HG02642 (cell line): ENCODE measurements at regions not wholly inside any gene's neighbourhood (a gene's known extent, or its start where the extent isn't known, plus 50 kb on each side); places are given as distances from the start of the nearest gene placed in this dataset.
"Not testable (repeated sequence)": the region's sequence is repeated elsewhere in the genome, so short reads cannot be mapped to it uniquely, and the experiment has no call there.

Source experiments
- ATAC-seq: cut with Tn5 transposase; IDR thresholded peaks from one replicate; pipeline ENCODE4 v1.9.1; 2021; ENCODE audit warnings: mild to moderate bottlenecking; ENCODE audit not compliant: unreplicated experiment, poor library complexity

- no peak for ATAC-seq
Measured at GRCh38 chr2:175441181-175441761, 259.8 kb upstream of the ATP5MC3 start.

GRCh38 chr2:175439416-175439815, 257.9 kb upstream of the ATP5MC3 start:
- ATAC-seq, result no peak

- ATAC-seq, result no peak
Measured at GRCh38 chr2:175437167-175437566, 255.7 kb upstream of the ATP5MC3 start.

DNA sequence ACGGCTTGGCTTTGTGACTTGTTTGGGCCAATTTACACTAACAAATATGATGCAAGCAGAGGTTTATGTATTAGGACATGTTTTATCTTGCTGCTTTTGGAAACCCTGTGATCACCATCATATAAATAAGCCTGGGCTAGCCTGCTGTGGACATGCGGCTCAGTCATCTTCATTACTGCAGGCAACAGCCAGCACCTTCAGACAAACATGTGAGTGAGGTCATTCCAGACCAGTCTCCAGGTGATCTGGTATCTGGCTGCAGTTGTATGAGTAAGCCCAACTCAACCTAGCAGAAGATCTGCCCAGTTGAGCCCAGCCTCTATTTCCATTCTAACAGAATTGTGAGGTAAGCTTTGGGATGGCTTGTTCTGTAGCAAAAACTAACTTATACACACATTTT, 254.6 kb upstream of the ATP5MC3 start:
- no peak for ATAC-seq

- no peak for ATAC-seq
Measured at GRCh38 chr2:175435012-175435411, 253.5 kb upstream of the ATP5MC3 start.

DNA sequence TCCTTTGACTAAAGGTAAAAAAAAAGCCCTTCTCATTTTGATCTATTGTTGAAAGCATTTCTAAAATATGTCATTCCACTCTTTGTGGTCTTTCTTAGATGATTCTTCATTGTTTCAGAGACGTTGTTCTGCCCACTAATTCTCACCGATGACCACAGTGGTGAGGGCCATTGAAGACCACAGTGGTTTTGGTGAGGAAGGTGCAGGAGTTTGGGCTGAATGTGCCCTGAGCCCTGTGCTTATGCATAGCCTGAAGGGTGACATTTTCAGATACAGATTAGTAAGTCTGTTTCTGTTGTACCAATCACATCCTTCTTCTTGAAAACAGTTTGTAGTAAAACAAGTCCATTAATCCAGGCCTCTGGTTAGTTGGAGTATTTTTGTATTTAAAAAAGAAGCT, 251.3 kb upstream of the ATP5MC3 start:
- ATAC-seq, result no peak

DNA sequence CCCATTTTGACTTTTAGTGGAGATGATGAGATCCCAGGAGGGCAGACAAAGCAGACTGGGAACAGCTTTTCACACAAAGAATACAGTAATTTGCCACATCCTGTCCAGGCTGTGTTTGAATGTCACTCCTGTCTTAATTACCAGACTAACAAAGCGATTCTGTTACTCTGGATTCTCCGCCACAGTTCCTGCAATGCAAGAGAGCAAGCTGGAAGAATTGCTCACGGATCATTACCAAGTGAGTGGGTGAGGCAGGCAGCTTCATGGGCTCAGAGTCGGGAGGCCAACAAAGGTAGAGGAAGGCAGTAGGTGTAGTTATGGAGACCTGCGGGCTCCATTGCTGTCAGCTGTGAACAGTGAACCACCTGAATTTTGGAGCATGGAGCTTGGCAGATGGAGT, 250.5 kb upstream of the ATP5MC3 start:
- no peak for ATAC-seq

GRCh38 chr2:175431101-175431946, 249.8 kb upstream of the ATP5MC3 start:
- ATAC-seq, result no peak

GRCh38 chr2:175430236-175430635, 248.7 kb upstream of the ATP5MC3 start:
- ATAC-seq, result no peak

DNA sequence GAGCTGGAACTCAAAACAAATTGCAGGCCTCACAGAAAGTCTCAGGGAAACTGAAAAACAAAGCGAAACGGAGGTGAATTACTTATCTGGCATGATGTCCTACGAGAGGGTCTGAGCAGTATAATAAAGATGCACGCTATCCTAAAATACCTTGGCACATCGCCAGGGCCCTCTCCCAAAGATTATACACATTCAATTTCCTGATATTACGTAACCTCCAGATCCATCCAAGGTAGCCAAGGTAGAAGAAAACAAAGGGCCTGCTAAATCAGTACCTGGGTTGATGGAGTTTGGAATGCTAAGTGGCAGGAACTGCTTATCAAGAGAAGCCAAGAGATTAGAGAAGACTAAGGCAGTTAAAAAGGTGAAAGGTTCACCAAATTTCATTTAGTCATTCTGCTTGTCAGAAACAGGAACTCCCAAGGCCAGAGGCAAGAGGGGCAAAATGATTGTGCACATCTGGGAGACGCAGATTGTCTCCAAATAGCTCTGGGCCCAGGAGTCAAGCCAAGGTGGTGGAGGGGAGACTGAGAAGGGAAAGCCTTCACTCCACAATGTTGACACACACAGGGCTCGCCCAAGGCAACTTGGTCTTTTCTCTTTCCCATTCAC, 236.8 kb upstream of the ATP5MC3 start:
- no peak for ATAC-seq

- peak; percentile 64 for ATAC-seq
Measured at GRCh38 chr2:175414882-175415487, 233.5 kb upstream of the ATP5MC3 start.

DNA sequence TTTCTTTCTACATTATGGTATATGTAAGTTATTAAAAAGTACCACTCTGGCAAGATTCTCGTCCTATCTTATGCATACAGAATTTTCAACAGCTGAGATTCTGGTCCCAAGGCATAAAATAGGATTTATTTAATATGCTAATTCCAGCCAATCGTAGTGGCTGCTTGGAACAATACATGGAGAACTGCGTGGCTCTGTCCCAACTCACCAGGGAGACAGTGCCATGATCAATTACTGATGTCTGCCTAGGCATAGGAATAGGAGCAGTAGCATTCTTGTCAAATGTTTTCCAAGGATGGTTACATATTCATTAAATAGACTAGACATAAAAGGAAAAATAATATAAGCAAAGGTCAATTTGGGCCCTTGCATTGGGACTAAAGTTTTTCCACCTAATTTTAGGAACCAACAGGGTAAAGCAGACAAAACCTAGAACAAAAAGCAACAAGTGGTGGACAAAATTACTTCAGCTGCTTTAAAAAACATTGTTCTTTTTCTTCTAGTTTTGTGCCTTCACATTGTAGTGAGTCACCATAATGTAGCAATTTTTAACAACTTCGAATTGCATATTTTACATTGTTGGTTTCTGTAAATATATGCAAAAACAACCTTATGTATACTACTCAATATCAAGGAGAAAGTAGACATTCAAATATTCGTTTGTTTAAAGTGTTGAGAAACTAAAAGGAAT, 232.8 kb upstream of the ATP5MC3 start:
- no peak for ATAC-seq

DNA sequence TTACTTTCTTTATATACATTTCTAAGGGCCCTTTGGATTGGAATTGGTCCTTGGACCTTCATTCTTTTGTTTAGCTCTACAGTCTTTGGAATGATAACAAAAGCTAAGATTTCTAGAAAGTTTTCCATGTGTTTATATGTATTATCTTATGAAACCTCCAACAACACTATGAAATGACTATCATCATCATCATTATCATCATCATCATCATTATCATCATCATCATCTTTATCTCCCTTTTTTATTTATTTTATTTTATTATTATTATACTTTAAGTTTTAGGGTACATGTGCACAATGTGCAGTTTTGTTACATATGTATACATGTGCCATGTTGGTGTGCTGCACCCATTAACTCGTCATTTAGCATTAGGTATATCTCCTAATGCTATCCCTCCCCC, 229.4 kb upstream of the ATP5MC3 start:
- ATAC-seq, result not testable (repeated sequence)

GRCh38 chr2:175404839-175405238, 223.3 kb upstream of the ATP5MC3 start:
- no peak for ATAC-seq

GRCh38 chr2:175403599-175404221, 222.2 kb upstream of the ATP5MC3 start:
- ATAC-seq, result no peak

DNA sequence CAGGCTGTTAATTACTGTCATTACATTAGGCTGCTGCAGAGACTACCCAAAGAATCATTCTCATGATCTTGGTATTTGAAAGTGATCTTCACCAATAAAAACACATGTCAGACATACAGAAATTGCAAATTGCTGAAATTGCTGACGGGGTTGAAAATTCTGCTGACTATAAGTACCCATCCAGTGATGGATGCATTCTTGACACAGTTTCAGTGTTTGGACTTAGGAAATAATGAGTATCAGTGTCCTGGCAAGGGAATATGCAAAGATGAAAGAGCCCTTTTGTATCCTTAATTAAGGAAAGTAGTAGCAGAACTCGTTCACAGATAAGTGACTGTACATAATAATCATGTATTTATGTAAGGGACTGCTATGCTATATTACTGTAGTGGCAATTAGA, 221.1 kb upstream of the ATP5MC3 start:
- no peak for ATAC-seq

GRCh38 chr2:175401956-175402469, 220.5 kb upstream of the ATP5MC3 start:
- ATAC-seq, result no peak

DNA sequence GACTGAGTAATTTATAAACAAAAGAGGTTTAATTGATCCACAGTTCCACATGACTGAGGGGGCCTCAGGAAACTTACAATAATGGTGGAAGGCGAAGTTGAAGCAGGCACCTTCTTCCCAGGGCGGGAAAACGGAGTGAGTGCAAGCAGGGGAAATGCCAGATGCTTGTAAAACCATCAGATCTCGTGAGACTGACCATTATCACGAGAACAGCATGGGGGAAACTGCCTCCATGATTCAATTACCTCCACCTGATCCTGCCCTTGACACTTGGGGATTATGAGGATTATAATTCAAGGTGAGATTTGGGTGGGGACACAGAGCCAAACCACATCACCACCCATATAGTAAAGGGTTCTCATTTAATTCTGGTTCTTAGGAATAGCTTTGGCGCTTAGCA, 219.5 kb upstream of the ATP5MC3 start:
- no peak for ATAC-seq

- ATAC-seq, result no peak
Measured at GRCh38 chr2:175399326-175399725, 217.8 kb upstream of the ATP5MC3 start.

DNA sequence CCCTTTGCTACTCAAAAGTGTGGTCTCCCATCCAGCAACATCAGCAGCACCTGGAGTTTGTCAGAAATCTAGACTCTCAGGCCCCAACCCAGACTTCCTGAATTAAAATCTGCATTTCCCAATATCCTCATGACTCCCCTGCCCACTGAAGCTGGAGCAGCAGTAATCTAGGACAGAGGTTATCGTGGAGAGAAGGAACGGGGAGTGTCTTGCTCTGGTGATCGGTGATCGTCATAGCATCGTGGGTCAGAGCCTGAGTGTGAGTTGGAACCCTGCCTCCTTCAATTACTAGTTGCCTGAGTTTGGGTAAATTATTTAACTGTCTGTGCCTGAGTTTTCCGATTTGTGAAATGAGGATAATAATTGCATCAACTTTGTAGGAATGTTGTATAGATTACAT, 217.3 kb upstream of the ATP5MC3 start:
- ATAC-seq, result no peak
